ENCODE measurements at regions not wholly inside any gene's neighbourhood (a gene's known extent, or its start where the extent isn't known, plus 50 kb on each side); places are given as distances from the start of the nearest gene placed in this dataset.

GRCh38 chr13:85638815-85639393 is 160.3 kb downstream of the SLITRK6 start:
- TF ChIP-seq CTCF (IDR thresholded peaks at IDR 0.05; ENCODE audit: low read depth, low read length), result no peak
- DNase-seq (ENCODE audit: extremely low read depth, low read depth), result no peak

GRCh38 chr13:85638265-85638664 is 161.0 kb downstream of the SLITRK6 start:
- no peak for TF ChIP-seq CTCF (IDR thresholded peaks at IDR 0.05; ENCODE audit: low read depth, low read length)
- no peak for DNase-seq (ENCODE audit: extremely low read depth, low read depth)

GRCh38 chr13:85632526-85633195 is 166.6 kb downstream of the SLITRK6 start:
- no peak for DNase-seq (ENCODE audit: extremely low read depth, low read depth)
- TF ChIP-seq CTCF (IDR thresholded peaks at IDR 0.05; ENCODE audit: low read depth, low read length), result no peak

- TF ChIP-seq CTCF (IDR thresholded peaks at IDR 0.05; ENCODE audit: low read depth, low read length), result no peak
- no peak for DNase-seq (ENCODE audit: extremely low read depth, low read depth)
These were observed 167.4 kb downstream of the SLITRK6 start for GRCh38 chr13:85631801-85632200.

GRCh38 chr13:85626603-85627002 is 172.6 kb downstream of the SLITRK6 start:
- no peak for TF ChIP-seq CTCF (IDR thresholded peaks at IDR 0.05; ENCODE audit: low read depth, low read length)
- no peak for DNase-seq (ENCODE audit: extremely low read depth, low read depth)

GRCh38 chr13:85619321-85619720 is 179.9 kb downstream of the SLITRK6 start:
- DNase-seq (ENCODE audit: extremely low read depth, low read depth), result no peak
- no peak for TF ChIP-seq CTCF (IDR thresholded peaks at IDR 0.05; ENCODE audit: low read depth, low read length)

GRCh38 chr13:85618521-85618920 is 180.7 kb downstream of the SLITRK6 start:
- DNase-seq (ENCODE audit: extremely low read depth, low read depth), result no peak

More at GRCh38 chr13:85618521-85618920, 180.7 kb downstream of the SLITRK6 start:
- TF ChIP-seq CTCF (IDR thresholded peaks at IDR 0.05; ENCODE audit: low read depth, low read length), result no peak

All from AG09319 (cell line).